Hematopoietic multipotent progenitor cell treated with erythropoietin and hydrocortisone succinate and interleukin-3 and kit ligand, for 17 days (in vitro differentiated cells): ENCODE measurements at regions not wholly inside any gene's neighbourhood (a gene's known extent, or its start where the extent isn't known, plus 50 kb on each side); places are given as distances from the start of the nearest gene placed in this dataset.

Experiments
- DNase-seq: peaks from one replicate; pipeline ENCODE4 v3.0.0-alpha.2; 2015; ENCODE audit warnings: low spot score

- DNase-seq = no peak
Measured at GRCh38 chr1:193726722-193727121, 540.3 kb upstream of the B3GALT2 start.

- DNase-seq = no peak
Measured at GRCh38 chr1:193712392-193712791, 526.0 kb upstream of the B3GALT2 start.

- DNase-seq = no peak
Measured at GRCh38 chr1:193709607-193710006, 523.2 kb upstream of the B3GALT2 start.

GRCh38 chr1:193707271-193708021 is 521.0 kb upstream of the B3GALT2 start:
- no peak for DNase-seq

GRCh38 chr1:193706766-193707165 is 520.4 kb upstream of the B3GALT2 start:
- DNase-seq = no peak

- DNase-seq = no peak
Measured at GRCh38 chr1:193705554-193705981, 519.2 kb upstream of the B3GALT2 start.

- DNase-seq = no peak
Measured at GRCh38 chr1:193703655-193704054, 517.2 kb upstream of the B3GALT2 start.

GRCh38 chr1:193703121-193703520 is 516.7 kb upstream of the B3GALT2 start:
- DNase-seq = no peak

GRCh38 chr1:193701759-193702158 is 515.3 kb upstream of the B3GALT2 start:
- DNase-seq = no peak

GRCh38 chr1:193700710-193701355 is 514.4 kb upstream of the B3GALT2 start:
- no peak for DNase-seq

- no peak for DNase-seq
Measured at GRCh38 chr1:193699261-193699660, 512.8 kb upstream of the B3GALT2 start.

GRCh38 chr1:193697776-193698175 is 511.4 kb upstream of the B3GALT2 start:
- DNase-seq = no peak

- DNase-seq = no peak
Measured at GRCh38 chr1:193697115-193697762, 510.8 kb upstream of the B3GALT2 start.

- DNase-seq = no peak
Measured at GRCh38 chr1:193694741-193695140, 508.3 kb upstream of the B3GALT2 start.

GRCh38 chr1:193685986-193686385 is 499.6 kb upstream of the B3GALT2 start:
- no peak for DNase-seq

- DNase-seq = no peak
Measured at GRCh38 chr1:193681422-193681821, 495.0 kb upstream of the B3GALT2 start.

GRCh38 chr1:193680924-193681316 is 494.5 kb upstream of the B3GALT2 start:
- no peak for DNase-seq

- no peak for DNase-seq
Measured at GRCh38 chr1:193680247-193680923, 494.0 kb upstream of the B3GALT2 start.

- DNase-seq = no peak
Measured at GRCh38 chr1:193677874-193678273, 491.5 kb upstream of the B3GALT2 start.

GRCh38 chr1:193676996-193677549 is 490.7 kb upstream of the B3GALT2 start:
- no peak for DNase-seq

- DNase-seq = no peak
Measured at GRCh38 chr1:193674292-193674944, 488.0 kb upstream of the B3GALT2 start.
